ENCODE measurements at regions not wholly inside any gene's neighbourhood (a gene's known extent, or its start where the extent isn't known, plus 50 kb on each side); places are given as distances from the start of the nearest gene placed in this dataset.

- no peak for DNase-seq
- no peaks in the 10 kb centered on the region for H3K36me3 ChIP-seq (replicated peaks; ENCODE audit: control insufficient read depth, insufficient read depth, low read length)
- no peaks in the 10 kb centered on the region for H3K27me3 ChIP-seq (ENCODE audit: control insufficient read depth, insufficient read depth, low read length)
- H3K4me3 ChIP-seq (ENCODE audit: insufficient read depth, low read depth, low read length), result no peak overlapping the region
Observed at GRCh38 chr2:47276061-47276460, 93.0 kb upstream of the EPCAM start.

- Histone ChIP-seq H3K4me3 (ENCODE audit: insufficient read depth, low read depth, low read length) (no peak overlapping the region), H3K36me3 (replicated peaks; ENCODE audit: control insufficient read depth, insufficient read depth, low read length) (no peaks in the 10 kb centered on the region), H3K27me3 (ENCODE audit: control insufficient read depth, insufficient read depth, low read length) (no peaks in the 10 kb centered on the region)
- no peak for DNase-seq
Observed at GRCh38 chr2:47274054-47274782, 94.9 kb upstream of the EPCAM start.

- no peaks in the 10 kb centered on the region for H3K27me3 ChIP-seq (ENCODE audit: control insufficient read depth, insufficient read depth, low read length)
- DNase-seq, result no peak
- no peaks in the 10 kb centered on the region for H3K36me3 ChIP-seq (replicated peaks; ENCODE audit: control insufficient read depth, insufficient read depth, low read length)
- no peak overlapping the region for H3K4me3 ChIP-seq (ENCODE audit: insufficient read depth, low read depth, low read length)
Observed at GRCh38 chr2:47272905-47273758, 96.0 kb upstream of the EPCAM start.

- Histone ChIP-seq H3K4me3 (ENCODE audit: insufficient read depth, low read depth, low read length) (peak overlapping the region; percentile 39), H3K27me3 (ENCODE audit: control insufficient read depth, insufficient read depth, low read length) (no peaks in the 10 kb centered on the region)
- DNase-seq, result peak; percentile 97
Observed at GRCh38 chr2:47272031-47272864, 95.9 kb upstream of the CALM2 start.

GRCh38 chr2:47271054-47272000 is 95.0 kb upstream of the CALM2 start:
- no peak overlapping the region for H3K4me3 ChIP-seq (ENCODE audit: insufficient read depth, low read depth, low read length)
- H3K36me3 ChIP-seq (replicated peaks; ENCODE audit: control insufficient read depth, insufficient read depth, low read length), result no peaks in the 10 kb centered on the region
- H3K27me3 ChIP-seq (ENCODE audit: control insufficient read depth, insufficient read depth, low read length), result no peaks in the 10 kb centered on the region
- no peak for DNase-seq

More at GRCh38 chr2:47272031-47272864, 95.9 kb upstream of the CALM2 start:
- no peaks in the 10 kb centered on the region for H3K36me3 ChIP-seq (replicated peaks; ENCODE audit: control insufficient read depth, insufficient read depth, low read length)

GRCh38 chr2:47270421-47270820 is 94.1 kb upstream of the CALM2 start:
- Histone ChIP-seq H3K36me3 (replicated peaks; ENCODE audit: control insufficient read depth, insufficient read depth, low read length) (no peaks in the 10 kb centered on the region), H3K27me3 (ENCODE audit: control insufficient read depth, insufficient read depth, low read length) (no peaks in the 10 kb centered on the region), H3K4me3 (ENCODE audit: insufficient read depth, low read depth, low read length) (no peak overlapping the region)
- no peak for DNase-seq

GRCh38 chr2:47269316-47270232 is 93.3 kb upstream of the CALM2 start:
- Histone ChIP-seq H3K4me3 (ENCODE audit: insufficient read depth, low read depth, low read length) (no peak overlapping the region), H3K27me3 (ENCODE audit: control insufficient read depth, insufficient read depth, low read length) (no peaks in the 10 kb centered on the region), H3K36me3 (replicated peaks; ENCODE audit: control insufficient read depth, insufficient read depth, low read length) (no peaks in the 10 kb centered on the region)
- no peak for DNase-seq

- no peaks in the 10 kb centered on the region for H3K27me3 ChIP-seq (ENCODE audit: control insufficient read depth, insufficient read depth, low read length)
- H3K36me3 ChIP-seq (replicated peaks; ENCODE audit: control insufficient read depth, insufficient read depth, low read length), result no peaks in the 10 kb centered on the region
- no peak overlapping the region for H3K4me3 ChIP-seq (ENCODE audit: insufficient read depth, low read depth, low read length)
- no peak for DNase-seq
Observed at GRCh38 chr2:47267711-47268086, 91.4 kb upstream of the CALM2 start.

- H3K27me3 ChIP-seq (ENCODE audit: control insufficient read depth, insufficient read depth, low read length), result no peaks in the 10 kb centered on the region
- no peaks in the 10 kb centered on the region for H3K36me3 ChIP-seq (replicated peaks; ENCODE audit: control insufficient read depth, insufficient read depth, low read length)
- no peak overlapping the region for H3K4me3 ChIP-seq (ENCODE audit: insufficient read depth, low read depth, low read length)
- DNase-seq, result no peak
Observed at GRCh38 chr2:47266939-47267710, 90.8 kb upstream of the CALM2 start.

GRCh38 chr2:47265751-47266231 is 89.5 kb upstream of the CALM2 start:
- no peak for DNase-seq
- H3K4me3 ChIP-seq (ENCODE audit: insufficient read depth, low read depth, low read length), result no peak overlapping the region
- no peaks in the 10 kb centered on the region for H3K36me3 ChIP-seq (replicated peaks; ENCODE audit: control insufficient read depth, insufficient read depth, low read length)
- H3K27me3 ChIP-seq (ENCODE audit: control insufficient read depth, insufficient read depth, low read length), result no peaks in the 10 kb centered on the region

- no peak overlapping the region for H3K4me3 ChIP-seq (ENCODE audit: insufficient read depth, low read depth, low read length)
- H3K27me3 ChIP-seq (ENCODE audit: control insufficient read depth, insufficient read depth, low read length), result no peaks in the 10 kb centered on the region
- DNase-seq, result no peak
- H3K36me3 ChIP-seq (replicated peaks; ENCODE audit: control insufficient read depth, insufficient read depth, low read length), result no peaks in the 10 kb centered on the region
Observed at GRCh38 chr2:47265158-47265557, 88.8 kb upstream of the CALM2 start.

GRCh38 chr2:47264686-47265085 is 88.4 kb upstream of the CALM2 start:
- DNase-seq, result no peak
- Histone ChIP-seq H3K36me3 (replicated peaks; ENCODE audit: control insufficient read depth, insufficient read depth, low read length) (no peaks in the 10 kb centered on the region), H3K27me3 (ENCODE audit: control insufficient read depth, insufficient read depth, low read length) (no peaks in the 10 kb centered on the region), H3K4me3 (ENCODE audit: insufficient read depth, low read depth, low read length) (no peak overlapping the region)

Measured in H7 (cell line).